HUES6 (cell line): ENCODE measurements at regions not wholly inside any gene's neighbourhood (a gene's known extent, or its start where the extent isn't known, plus 50 kb on each side); places are given as distances from the start of the nearest gene placed in this dataset.

Source experiments
- H3K27ac ChIP-seq: 2 replicates; pipeline ENCODE4 v1.7.0; 2013; ENCODE audit warnings: low read depth, mild to moderate bottlenecking, low read length, inconsistent platforms
- H3K27me3 ChIP-seq: 2 replicates; pipeline ENCODE4 v1.6.1; 2013; ENCODE audit warnings: low read length; ENCODE audit not compliant: control insufficient read depth, insufficient read depth
- H3K36me3 ChIP-seq: 2 replicates; pipeline ENCODE4 v1.6.1; 2013; ENCODE audit warnings: low read length; ENCODE audit not compliant: control insufficient read depth, insufficient read depth
- H3K4me1 ChIP-seq: 2 replicates; pipeline ENCODE4 v1.6.1; 2013; ENCODE audit warnings: low read length; ENCODE audit not compliant: control insufficient read depth, insufficient read depth
- H3K4me3 ChIP-seq: 2 replicates; pipeline ENCODE4 v1.5.1; 2013; ENCODE audit warnings: low read depth, low read length
- H3K9ac ChIP-seq: one replicate; pipeline ENCODE4 v1.6.1; 2013; ENCODE audit warnings: mild to moderate bottlenecking, low read length
- H3K9me3 ChIP-seq: 2 replicates; pipeline ENCODE4 v1.6.1; 2013; ENCODE audit warnings: low read depth, low read length; ENCODE audit not compliant: control insufficient read depth, insufficient read depth

DNA sequence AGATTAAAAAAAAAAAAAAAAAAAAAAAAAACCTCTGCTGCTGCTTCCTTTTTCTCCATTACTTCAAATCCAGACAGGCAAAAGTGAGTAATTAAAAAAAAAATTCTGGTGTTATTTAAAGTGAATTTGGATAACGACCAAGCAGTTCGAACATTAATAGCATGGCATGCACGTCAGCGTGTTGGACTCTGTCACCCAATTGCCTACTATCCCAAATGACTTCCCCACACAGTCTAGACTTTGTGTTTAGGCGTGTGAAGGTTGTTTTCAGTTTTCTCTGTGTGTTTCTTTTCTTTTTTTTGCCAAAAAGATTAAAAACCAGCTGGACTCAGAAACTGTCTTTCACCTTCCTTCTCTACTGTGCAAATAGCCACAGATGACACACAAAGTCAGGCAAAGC, 321.4 kb downstream of the MSX2 start:
- no peak overlapping the region for H3K9ac ChIP-seq
- H3K9me3 ChIP-seq: no peaks in the 10 kb centered on the region
- no peaks in the 10 kb centered on the region for H3K4me1 ChIP-seq
- no peak overlapping the region for H3K4me3 ChIP-seq
- H3K36me3 ChIP-seq: no peaks in the 10 kb centered on the region
- no peaks in the 10 kb centered on the region for H3K27me3 ChIP-seq
- no peak overlapping the region for H3K27ac ChIP-seq

DNA sequence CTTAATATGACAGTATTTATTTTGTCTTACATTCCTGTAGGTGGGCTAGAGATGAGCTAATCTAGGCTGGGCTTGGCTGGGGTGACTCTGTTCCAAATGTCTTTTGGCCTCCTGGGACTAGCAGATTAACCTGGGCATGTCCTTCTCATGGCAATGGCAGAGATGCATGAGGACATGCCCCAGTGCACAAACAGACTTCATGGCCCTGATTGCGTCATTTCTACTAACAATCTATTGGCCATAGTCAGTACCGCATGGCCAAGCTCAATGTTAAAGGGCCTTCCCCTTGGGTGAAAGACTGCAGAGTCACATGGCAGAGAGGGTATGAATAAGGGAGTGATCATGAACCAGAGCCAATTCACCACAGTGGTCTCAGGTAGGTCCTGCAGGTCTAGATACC, 313.4 kb downstream of the MSX2 start:
- no peaks in the 10 kb centered on the region for H3K36me3 ChIP-seq
- H3K4me1 ChIP-seq: no peaks in the 10 kb centered on the region
- H3K27me3 ChIP-seq: no peaks in the 10 kb centered on the region
- no peak overlapping the region for H3K4me3 ChIP-seq
- H3K27ac ChIP-seq: no peak overlapping the region
- 0 out of 2 replicates have a peak, but pooled peaks cover 2% of the 10 kb centered on the region for H3K9me3 ChIP-seq
- no peak overlapping the region for H3K9ac ChIP-seq

DNA sequence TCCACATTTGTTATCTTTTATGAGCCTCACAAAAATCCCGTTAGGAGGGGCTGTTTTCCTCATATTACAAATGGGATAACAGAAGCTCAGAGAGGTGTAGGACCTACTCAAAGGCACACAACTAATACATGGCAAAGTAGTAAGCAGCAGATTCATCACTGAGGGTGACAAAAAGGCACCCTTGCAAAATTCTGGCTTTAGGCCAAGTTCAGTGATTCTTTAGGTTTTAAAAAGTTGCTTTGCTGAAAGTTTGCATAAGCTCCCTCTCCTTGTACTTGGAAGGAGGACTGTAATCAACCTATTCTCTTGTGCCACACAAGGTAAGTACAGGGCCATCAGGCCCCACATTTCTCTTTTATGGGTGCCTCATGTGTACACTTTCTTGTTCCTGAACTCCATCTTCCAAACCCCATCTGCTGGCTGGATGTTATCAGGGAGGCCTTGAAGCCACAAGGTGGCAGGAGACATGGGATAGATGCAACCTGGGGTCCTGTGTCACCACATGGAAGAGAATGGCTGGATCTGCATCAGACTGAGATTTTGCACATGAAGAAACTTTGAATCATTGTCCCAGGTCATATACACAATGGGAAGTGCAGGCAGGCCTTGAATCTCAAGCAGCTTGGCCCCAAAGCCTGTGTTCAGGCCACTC, 311.6 kb downstream of the MSX2 start:
- Histone ChIP-seq H3K9ac (no peak overlapping the region), H3K27ac (no peak overlapping the region), H3K9me3 (0 out of 2 replicates have a peak, but pooled peaks cover 2% of the 10 kb centered on the region), H3K4me3 (no peak overlapping the region), H3K4me1 (no peaks in the 10 kb centered on the region), H3K27me3 (no peaks in the 10 kb centered on the region), H3K36me3 (no peaks in the 10 kb centered on the region)

DNA sequence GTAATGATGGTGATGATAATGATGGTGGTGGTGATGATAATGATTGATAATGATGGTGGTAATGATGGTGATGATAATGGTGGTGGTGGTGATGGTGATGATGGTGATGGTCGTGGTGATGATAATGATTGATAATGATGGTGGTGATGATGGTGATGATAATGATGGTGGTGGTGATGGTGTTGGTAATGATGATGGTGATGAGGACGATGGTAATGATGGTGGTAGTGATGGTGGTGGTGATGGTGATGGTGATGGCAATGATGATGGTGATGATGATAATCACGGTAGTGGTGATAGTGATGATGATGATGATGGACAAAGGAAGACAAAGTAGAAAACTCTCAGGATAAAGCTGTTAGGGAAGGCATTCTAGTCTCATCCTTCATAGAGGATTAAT, 310.5 kb downstream of the MSX2 start:
- no peak overlapping the region for H3K27ac ChIP-seq
- no peaks in the 10 kb centered on the region for H3K36me3 ChIP-seq
- H3K4me1 ChIP-seq: no peaks in the 10 kb centered on the region
- 0 out of 2 replicates have a peak, but pooled peaks cover 2% of the 10 kb centered on the region for H3K9me3 ChIP-seq
- H3K27me3 ChIP-seq: no peaks in the 10 kb centered on the region
- no peak overlapping the region for H3K4me3 ChIP-seq
- H3K9ac ChIP-seq: no peak overlapping the region

DNA sequence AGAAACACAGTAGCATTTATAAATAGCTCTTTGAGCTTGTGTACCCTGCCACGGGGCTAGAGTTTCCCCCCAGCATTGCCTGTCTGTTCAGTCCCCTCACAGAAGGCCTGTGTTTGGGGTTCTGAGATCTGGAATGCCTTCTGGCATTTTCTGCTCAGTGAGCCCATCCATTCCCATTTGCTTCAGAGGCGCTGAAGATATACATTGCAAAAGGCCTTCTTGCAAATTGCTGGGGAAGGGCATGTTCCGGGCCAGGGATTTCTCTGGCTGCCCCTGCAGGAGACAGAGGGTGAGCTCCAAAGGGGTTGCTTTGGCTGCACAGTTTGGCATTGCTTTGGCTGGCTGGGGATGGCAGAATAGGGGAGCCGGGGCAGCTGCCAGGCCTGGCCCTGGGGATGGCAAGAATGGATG, 308.4 kb downstream of the MSX2 start:
- Histone ChIP-seq H3K9me3 (0 out of 2 replicates have a peak, but pooled peaks cover 2% of the 10 kb centered on the region), H3K4me3 (no peak overlapping the region), H3K9ac (no peak overlapping the region), H3K4me1 (no peaks in the 10 kb centered on the region), H3K36me3 (no peaks in the 10 kb centered on the region), H3K27me3 (no peaks in the 10 kb centered on the region), H3K27ac (no peak overlapping the region)

DNA sequence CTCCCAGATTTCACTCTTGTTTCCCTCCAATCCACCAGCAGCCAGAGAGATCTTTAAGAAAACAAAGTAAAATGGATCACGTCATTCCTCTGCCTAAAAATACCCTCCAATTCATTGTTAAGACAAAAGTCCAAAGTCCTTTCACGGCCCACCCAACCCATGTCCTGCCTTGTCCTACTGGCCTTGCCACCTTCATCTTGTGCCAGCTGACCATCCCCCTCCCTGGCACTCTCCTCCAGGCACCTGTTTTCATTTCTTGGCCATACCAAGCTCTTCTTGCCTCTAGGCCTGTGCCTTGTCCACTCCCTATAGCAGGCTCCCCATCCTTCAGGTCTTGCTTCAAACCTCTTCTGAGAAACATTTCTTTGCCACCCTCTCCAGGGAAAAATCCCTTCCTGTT, 307.6 kb downstream of the MSX2 start:
- Histone ChIP-seq H3K4me3 (no peak overlapping the region), H3K27me3 (no peaks in the 10 kb centered on the region), H3K27ac (no peak overlapping the region), H3K4me1 (no peaks in the 10 kb centered on the region), H3K9ac (no peak overlapping the region), H3K9me3 (0 out of 2 replicates have a peak, but pooled peaks cover 2% of the 10 kb centered on the region), H3K36me3 (no peaks in the 10 kb centered on the region)

DNA sequence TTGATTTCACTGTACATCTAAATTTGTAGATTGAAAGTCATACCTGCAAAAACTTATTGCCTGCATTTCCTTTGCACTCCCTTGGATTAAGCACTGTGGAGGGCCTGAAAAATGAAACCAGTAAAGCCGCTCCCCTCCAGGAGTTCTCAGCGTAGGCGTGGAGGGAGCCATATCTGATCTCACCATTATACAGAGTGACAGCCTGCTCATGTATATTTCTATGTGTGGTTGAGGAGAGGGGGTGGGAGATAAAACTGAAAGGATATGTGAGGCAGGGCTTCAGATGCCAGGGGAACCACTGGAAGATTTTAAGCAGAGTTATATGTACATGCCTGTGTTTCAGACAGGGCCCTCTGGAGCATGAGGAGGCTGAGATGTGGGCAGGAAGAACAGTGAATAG, 303.0 kb downstream of the MSX2 start:
- Histone ChIP-seq H3K9ac (no peak overlapping the region), H3K27ac (no peak overlapping the region), H3K27me3 (no peaks in the 10 kb centered on the region), H3K4me1 (no peaks in the 10 kb centered on the region), H3K4me3 (no peak overlapping the region), H3K9me3 (peaks cover 14% of the 10 kb centered on the region), H3K36me3 (no peaks in the 10 kb centered on the region)

DNA sequence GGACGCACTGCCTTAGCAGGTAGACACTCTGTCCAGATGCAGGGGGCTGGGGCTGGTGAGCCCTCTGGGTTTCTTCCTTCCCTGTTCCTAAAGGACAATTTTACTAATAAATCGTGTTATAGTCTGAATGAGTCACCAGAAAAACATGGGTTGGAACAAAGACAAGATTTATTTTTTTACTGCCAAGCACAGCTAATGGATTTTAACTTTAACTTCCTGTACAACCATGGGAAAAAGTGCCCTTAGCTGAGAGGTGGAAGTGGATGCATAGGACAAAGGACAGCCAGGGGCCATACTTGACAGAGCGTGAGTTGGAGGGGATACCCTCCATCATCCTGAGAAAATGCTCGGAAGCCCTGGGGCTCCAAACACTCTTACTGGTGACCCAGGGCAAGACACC, 300.7 kb downstream of the MSX2 start:
- Histone ChIP-seq H3K9me3 (peaks cover 14% of the 10 kb centered on the region), H3K27ac (no peak overlapping the region), H3K4me1 (no peaks in the 10 kb centered on the region), H3K9ac (no peak overlapping the region), H3K27me3 (no peaks in the 10 kb centered on the region), H3K36me3 (no peaks in the 10 kb centered on the region), H3K4me3 (no peak overlapping the region)

DNA sequence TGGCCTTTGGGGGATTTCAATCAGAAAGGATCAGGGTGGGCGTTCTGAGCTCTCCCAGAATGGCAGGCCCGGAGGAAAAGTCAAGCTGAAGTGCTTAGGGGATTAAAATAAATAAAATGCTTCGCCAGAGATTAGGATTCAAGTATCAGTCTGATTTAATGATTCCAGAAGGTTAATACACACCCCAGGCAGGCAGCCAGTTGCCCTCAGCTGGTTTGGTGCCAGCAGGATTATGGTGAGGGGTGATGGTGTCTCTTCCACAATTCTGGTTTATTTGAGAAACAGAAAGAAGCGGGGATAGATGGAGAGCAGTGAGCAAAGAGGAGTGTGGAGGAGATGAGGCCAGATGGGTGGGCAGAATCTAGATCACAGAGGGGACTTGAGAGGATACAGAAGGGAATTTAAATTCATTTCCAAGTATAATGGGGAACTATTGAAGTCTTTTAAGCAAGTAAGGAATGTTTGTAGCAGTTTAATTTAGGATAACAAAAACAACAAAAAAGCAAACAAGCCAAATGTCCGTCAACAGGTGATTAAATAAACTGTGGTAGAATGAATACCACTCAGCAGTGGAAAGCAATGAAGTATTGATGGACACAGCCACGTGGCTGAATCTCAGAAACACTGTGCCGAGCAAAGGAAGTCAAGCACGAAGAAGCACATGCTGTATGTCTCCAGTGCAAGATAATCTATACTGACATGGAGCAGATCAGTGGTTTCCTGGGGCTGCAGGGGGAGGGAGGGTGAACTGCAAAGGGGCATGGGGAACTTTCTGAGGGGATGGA, 297.7 kb downstream of the MSX2 start:
- H3K36me3 ChIP-seq: no peaks in the 10 kb centered on the region
- no peaks in the 10 kb centered on the region for H3K4me1 ChIP-seq
- H3K9me3 ChIP-seq: peaks cover 14% of the 10 kb centered on the region
- H3K27ac ChIP-seq: no peak overlapping the region
- no peak overlapping the region for H3K9ac ChIP-seq
- H3K27me3 ChIP-seq: no peaks in the 10 kb centered on the region
- no peak overlapping the region for H3K4me3 ChIP-seq

DNA sequence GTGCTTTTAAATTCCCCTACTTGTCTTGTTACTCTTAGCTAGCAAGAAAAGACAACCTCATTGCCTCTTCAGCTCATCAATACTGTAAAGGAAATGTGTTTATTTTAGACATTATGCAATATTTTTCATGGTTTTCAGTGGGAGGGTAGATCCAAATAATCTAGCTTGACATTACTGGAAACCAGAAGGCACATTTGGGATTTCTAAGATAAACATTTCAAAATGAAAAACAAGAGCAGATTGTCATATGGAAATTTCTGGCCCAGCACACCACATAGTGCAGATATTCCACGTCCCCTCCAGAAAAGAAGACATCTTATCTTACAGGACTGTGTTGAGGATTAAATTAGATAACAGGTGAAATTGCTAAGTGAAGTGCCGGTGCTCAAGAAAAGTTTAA, 296.9 kb downstream of the MSX2 start:
- Histone ChIP-seq H3K36me3 (no peaks in the 10 kb centered on the region), H3K9me3 (peaks cover 12% of the 10 kb centered on the region), H3K9ac (no peak overlapping the region), H3K4me1 (no peaks in the 10 kb centered on the region), H3K4me3 (no peak overlapping the region), H3K27me3 (no peaks in the 10 kb centered on the region), H3K27ac (no peak overlapping the region)

DNA sequence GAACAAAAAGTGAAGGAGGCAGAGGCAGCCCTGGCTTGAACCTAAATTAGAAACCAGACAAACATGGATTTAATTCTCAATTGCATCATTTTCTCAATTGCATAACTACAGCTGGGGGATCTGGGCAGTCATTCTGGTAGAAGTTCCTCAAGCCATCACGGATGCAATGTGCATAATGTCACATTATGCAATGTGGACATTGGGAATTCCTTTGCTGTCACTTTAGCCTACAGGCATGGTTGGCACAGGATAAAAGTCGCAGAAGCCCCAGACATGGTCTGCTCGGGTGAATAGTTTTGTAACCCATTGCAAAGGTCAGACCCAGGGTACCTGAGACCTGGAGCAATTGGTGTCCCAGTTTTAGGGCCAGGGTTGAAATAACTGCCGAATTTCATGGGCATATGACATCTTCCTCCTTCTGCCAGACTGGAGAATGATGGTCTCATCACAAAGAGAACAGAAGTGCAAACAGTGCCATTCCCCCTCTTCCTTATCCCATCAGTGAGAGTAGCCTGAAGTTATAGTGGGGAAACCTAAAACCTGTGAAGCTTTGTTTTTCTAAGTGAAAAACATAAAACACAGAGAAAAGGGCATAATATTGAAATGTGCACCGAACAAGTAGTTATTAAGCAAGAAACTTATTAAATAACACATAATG, 290.8 kb downstream of the MSX2 start:
- Histone ChIP-seq H3K4me1 (no peaks in the 10 kb centered on the region), H3K27ac (no peak overlapping the region), H3K36me3 (no peaks in the 10 kb centered on the region), H3K9ac (no peak overlapping the region), H3K9me3 (no peaks in the 10 kb centered on the region), H3K27me3 (no peaks in the 10 kb centered on the region), H3K4me3 (no peak overlapping the region)
